IPS-18c (cell line): ENCODE measurements at regions not wholly inside any gene's neighbourhood (a gene's known extent, or its start where the extent isn't known, plus 50 kb on each side); places are given as distances from the start of the nearest gene placed in this dataset.

Source experiments
- H3K4me3 ChIP-seq: 2 replicates; pipeline ENCODE4 v1.7.0; 2013; ENCODE audit warnings: low read depth, mild to moderate bottlenecking, low read length, moderate library complexity; ENCODE audit not compliant: insufficient read depth
- H3K9me3 ChIP-seq: one replicate; pipeline ENCODE4 v1.6.1; 2013; ENCODE audit warnings: mild to moderate bottlenecking, low read length, moderate library complexity; ENCODE audit not compliant: control insufficient read depth, insufficient read depth

DNA sequence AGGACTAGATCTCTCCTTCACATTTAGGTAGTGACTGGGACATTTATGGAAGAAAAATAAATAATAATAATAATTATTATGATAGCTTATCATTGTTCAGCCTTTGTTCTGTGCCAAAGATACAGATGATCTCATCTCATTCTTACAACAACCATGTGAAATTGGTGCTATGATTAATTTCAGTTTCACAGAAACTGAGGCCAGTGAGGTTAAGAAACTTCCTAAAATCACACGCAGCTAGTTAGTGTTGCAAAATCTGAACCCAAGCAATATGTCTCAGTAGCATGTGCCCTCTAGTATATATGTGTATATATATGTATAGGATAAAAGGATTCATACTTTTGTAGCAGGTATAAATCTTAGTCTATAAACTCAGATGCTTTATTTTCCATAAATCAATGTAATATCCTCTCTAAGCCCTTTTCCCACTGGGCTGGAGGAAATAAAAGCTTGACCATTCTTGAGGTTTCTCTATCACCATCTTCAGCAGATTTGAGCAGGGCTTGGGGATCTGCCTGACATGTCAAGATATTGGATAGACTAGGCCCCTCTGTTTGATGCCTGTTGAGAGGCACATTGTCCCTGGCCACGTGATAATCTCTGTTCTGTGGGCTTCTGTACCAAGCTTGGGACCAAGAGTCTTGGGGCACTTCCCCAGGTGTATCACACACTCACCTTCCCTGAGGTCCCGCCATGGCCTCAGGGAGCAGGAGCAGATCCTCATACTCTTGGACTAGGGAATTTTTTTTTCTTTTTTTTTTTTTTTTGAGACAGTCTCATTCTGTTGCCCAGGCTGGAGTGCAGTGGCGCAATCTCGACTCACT lies 172.6 kb upstream of the NRP1 start:
- peaks cover 2% of the 10 kb centered on the region for H3K9me3 ChIP-seq
- H3K4me3 ChIP-seq = no peak overlapping the region

DNA sequence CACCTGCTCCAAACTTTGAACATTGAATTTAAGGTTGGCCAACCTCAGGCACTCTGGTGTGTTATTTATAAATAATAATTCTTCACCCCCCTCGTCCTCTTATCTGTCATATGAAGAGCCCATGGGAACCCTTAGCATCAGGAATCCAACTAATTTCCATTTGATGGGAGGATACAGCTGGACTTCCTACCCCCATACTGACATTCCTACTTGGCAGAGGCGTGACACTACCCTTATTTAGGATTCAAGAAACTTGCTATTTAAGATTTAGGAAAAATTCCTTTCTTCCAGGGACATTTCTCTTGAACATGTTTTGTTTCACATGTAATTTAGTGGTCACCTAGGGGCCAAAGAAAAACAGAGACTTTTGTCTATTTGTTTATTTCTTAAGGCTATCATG lies 171.9 kb upstream of the NRP1 start:
- Histone ChIP-seq H3K9me3 (peaks cover 2% of the 10 kb centered on the region), H3K4me3 (no peak overlapping the region)

DNA sequence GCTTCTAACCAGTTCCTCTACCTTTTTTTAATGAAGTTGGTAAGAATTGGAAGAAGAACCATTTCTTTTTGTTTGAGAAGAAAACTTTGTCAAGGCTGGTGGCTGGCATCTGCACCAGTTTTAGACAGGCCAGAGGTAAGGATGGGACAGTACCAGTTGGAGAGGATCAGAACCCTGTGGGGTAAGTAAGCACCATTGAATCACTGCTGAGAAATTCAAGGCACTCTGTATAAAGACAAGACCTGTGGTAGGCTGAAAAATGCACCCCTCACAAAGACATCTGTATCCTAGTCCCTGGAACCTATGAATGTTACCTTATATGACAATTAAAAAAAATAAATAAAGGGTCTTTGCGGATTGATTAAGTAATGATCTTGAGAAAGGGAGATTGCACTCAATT lies 166.7 kb upstream of the NRP1 start:
- no peak overlapping the region for H3K4me3 ChIP-seq
- peaks cover 2% of the 10 kb centered on the region for H3K9me3 ChIP-seq

DNA sequence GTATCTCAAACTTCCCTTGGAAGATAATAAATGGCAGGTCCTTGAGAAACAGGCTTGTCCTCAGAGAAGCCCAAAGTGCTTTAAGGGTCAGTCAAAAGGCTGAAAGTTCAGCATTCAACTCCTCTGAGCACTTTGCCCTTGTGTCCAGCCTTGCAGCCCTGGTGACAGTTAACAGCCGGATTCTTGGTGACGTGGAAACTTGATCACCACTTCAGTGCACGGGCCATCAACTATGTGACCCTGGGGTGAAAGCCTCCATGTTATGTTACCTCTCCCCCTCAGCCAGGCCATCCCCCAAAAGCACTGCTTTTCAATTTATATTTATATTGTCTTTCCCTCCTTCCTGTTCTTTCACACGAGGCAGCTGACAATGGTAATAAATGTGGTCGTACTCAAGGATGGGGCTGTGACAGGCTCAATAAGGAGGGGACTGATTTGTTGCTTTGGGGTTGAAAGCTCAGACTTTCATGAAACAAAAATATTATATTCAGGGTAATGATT lies 164.0 kb upstream of the NRP1 start:
- H3K4me3 ChIP-seq = no peak overlapping the region
- H3K9me3 ChIP-seq = no peaks in the 10 kb centered on the region

DNA sequence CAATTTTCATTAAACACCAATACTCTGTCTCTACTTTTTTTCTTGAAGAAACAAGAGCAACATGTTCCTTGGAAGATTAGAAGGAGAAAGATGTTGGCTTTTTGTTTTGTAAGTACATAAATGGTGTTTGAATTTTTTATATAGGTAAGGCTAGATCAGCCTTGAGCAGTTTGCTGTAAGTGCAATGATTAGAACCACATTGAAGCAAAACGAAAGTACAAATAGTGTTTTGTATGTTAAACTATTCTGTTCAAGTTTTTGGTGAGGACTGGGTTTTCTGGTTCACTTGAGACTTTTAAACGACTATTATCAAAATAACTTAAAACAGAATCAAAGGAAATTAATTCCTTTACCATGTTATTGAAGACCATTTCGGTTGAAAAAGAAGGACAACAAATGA lies 162.9 kb upstream of the NRP1 start:
- H3K4me3 ChIP-seq = no peak overlapping the region
- H3K9me3 ChIP-seq = no peaks in the 10 kb centered on the region

DNA sequence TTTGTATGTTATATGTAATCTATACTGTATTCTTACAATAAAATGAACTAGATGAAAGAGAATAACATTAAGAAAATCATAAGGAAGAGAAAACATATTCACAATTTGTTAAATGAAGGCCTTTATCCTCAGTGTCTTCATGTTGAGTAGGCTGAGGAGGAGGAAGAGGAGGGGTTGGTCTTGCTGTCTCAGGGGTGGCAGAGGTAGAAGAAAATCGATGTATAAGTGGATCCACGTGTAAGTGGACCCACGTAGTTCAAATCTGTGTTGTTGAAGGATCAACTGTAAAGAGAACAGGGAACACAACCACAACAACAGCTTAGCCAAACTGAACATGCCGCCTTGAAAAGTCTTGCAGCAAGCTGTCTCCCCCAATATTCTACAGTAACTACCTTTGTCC lies 161.6 kb upstream of the NRP1 start:
- no peak overlapping the region for H3K4me3 ChIP-seq

DNA sequence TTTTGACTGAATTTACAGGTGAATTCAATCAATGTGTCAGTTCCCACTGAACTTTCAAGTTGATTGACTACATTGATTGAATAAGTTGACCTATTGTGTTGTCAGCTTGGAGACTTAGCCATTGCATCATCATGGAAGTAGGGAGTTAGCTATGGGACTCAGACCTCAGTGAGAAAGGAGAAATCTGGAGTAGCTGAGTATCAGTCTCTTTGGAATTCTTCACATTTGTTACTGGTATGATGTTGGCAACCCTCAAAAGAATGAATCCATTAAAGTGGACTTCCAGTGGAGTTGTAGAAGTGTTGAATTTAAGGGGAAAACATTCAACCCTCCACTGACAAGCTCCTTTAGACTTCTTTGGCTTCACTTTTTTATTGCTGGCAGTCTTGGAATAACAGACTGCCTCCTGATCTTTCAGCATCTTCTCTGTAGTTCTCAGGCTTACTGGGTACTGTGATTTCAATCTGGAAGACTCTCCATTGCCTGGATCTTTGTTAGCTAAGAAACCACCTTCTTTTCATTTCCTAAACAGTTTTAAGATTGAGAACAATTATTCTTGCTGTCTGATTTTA lies 160.3 kb upstream of the NRP1 start:
- Histone ChIP-seq H3K9me3 (no peaks in the 10 kb centered on the region), H3K4me3 (no peak overlapping the region)

More for the DNA sequence above, 161.6 kb upstream of the NRP1 start:
- H3K9me3 ChIP-seq = no peaks in the 10 kb centered on the region

DNA sequence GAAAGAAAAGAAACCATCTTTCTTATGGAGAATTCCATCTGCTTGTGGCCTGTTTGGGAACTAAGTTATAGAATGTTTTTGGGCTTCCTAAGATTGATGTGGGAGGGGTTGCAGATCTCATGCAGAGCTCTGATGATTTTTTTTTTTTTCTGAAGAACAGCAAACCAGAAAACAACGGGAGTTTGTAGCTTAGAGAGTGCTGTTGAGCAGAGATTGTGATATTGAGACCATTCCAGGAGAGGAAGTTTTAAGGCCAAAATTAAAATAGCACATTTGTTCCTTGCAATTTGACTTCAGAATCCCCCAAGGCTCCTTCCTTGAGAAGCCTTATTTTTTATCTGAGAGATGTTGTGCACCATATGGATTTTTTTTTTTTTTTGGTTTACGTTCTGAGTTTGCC lies 159.5 kb upstream of the NRP1 start:
- H3K4me3 ChIP-seq = no peak overlapping the region
- H3K9me3 ChIP-seq = no peaks in the 10 kb centered on the region

DNA sequence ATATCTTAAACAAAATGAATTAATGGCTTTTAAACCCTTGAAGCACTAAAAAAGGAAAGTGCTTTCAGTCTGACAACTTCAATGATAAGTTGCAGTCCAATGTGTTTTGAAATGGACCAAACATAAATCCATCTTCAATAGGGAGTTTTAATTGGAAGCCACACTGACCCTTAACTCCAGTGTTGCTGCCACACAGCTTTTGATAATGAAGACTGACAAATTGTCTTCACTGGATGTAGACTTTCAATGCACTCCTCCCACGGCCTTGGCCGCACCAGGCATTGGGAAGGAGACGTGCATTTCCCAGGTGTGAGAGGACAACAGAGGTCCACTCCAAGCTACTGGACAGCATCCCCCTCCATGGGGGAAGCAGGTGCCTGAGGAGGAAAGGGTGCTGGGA lies 159.0 kb upstream of the NRP1 start:
- H3K4me3 ChIP-seq = no peak overlapping the region
- no peaks in the 10 kb centered on the region for H3K9me3 ChIP-seq

DNA sequence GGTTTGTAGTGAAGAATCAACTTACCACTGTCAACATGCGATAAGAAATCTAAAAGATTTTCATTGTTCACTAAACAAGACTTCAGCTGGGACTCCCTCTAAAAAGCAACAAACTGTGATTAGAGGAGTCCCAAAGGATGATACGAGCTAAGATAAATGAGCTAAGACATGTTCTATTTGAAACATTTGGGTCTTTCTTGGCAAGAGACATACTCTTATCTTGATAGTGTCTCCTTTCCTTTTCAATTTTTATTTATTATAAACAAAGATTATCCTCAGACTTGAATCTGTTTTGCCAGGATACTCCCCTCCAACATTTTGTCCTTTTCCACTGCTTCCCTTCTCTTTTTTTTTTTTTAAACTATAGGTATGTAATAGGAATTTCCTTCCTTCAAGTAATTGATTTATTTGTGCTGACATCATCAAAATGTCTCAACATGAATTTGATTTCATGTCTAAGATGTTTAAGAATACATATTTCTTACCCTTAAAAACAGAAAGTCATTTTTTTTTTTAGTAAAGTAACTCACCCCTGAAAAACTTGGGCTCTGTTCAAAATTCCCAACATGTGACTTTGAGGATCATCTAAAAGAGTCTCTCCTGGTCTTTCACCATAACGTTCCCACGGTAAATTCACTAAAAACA lies 158.4 kb upstream of the NRP1 start:
- H3K9me3 ChIP-seq = no peaks in the 10 kb centered on the region

DNA sequence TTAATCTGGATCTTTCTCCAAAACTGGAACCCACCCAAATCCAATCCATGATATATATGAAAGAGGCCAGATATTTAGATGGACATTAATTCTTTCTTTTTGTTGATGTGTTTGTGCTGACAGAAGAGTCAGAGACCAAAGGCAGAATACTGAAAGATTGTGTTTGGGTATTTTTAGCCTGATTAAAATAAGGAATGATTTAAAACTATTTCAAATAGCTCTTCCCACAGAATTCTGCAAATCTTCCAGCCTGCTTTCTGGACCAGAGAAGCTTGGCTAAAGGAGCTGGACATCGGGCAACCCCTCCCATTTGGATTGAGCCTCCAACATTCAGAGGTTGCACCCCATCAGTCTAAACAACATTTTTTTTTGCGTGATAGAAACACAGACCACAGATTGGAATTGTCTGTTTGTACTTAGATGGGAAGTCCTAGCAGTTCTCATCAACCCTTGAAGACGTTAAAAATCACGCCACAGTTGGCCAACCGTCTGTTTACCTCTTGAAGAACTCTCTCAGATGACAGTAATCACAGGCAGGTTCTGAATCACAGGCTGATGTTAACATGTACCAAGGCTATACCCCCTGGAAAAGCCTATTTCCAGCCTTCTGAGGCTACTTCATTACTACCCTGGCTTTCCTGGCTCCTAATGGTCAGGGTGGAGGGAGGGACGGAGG lies 155.2 kb upstream of the NRP1 start:
- Histone ChIP-seq H3K4me3 (no peak overlapping the region), H3K9me3 (no peaks in the 10 kb centered on the region)

More for the DNA sequence above, 158.4 kb upstream of the NRP1 start:
- H3K4me3 ChIP-seq = no peak overlapping the region

DNA sequence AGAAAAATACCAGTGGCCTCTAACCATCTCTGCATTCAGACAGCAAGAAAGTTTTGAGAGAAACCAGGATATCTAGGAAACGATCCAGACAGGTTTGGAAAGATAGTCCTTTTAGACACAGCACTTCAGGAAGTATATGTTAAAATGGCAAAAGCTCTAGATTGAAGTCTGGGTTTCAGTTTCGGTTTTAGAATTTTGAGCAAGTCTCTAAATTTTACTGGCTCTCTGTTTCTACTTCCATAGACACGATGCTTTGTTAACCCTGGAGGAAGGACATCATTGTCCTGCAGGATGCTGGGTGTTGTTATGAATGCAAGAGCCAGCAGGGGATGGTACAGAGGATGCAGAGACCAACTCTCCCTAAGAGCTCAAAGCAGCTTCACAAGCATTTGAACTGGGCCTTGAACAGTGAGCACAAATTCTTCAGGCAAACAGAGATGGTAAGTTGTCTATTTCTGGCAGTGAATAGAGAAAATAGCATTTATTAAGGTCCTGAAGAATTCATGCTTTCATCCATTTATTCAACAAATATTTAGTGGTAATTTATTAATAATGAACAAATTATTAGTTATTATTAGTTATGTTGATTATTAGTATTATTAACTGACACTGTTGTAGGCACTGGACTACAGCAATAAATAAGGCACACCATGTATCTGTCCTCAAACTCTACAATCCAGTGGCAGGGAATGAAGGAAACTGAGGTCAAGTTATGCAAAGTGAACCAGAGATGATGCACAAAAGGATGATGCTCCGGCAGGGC lies 152.7 kb upstream of the NRP1 start:
- Histone ChIP-seq H3K4me3 (no peak overlapping the region), H3K9me3 (no peaks in the 10 kb centered on the region)

DNA sequence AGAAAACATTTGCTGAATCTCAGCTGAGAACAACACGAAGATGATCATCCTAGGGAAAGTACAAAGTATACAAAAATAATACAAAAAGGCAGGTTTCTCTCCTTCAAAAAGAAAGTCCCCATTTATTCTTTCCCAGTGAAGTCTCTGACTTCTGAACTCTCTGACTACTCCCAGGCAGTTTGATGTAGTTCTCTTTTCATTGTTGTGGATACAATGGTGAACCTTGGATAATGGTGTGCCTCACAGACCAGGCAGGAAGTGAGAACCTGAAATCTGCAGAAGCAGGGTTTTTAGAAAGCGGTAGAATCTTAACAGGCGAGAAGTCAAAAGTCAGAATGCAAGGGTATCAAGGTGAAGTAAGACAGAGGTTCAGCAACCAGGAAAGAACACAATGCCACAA lies 150.8 kb upstream of the NRP1 start:
- no peak overlapping the region for H3K4me3 ChIP-seq
- H3K9me3 ChIP-seq = peaks cover 2% of the 10 kb centered on the region

DNA sequence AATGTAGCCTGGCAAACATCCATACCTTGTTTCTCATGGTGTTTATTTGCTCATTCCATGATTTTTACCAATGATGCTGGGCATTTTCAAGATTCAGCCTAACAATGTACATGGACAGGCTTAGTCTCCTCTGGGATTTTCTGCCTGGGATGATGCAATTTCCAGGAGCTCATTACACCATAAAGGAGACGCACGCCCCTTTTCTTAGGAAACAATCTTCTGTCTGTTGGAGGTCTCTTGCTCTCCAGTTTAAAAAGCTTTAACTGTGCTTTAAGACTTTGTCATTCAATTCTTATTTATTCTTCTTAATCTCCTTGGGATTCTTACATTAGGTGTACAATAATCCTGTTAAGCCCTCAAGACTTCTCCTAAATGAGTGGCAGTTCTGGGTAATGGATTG lies 150.3 kb upstream of the NRP1 start:
- no peak overlapping the region for H3K4me3 ChIP-seq

DNA sequence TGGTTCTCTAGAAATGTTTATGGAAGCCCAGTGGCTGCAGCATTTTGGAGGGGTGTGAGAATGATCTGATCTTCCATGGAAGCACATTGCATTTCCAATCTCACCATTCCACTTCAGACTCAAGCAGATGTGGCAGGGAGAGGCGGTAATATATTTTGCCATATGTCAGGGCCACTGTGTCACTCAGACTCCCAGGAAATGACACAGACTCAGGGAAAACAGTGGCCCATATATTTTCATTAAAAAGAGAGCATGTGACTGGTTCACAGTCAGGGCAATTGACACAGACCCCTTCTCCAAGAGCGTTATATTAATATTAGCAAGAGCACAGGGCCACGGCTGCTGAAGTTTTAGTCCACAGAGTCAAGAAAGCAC lies 149.3 kb upstream of the NRP1 start:
- H3K4me3 ChIP-seq = no peak overlapping the region
- peaks cover 2% of the 10 kb centered on the region for H3K9me3 ChIP-seq

More for the DNA sequence above, 150.3 kb upstream of the NRP1 start:
- peaks cover 2% of the 10 kb centered on the region for H3K9me3 ChIP-seq

DNA sequence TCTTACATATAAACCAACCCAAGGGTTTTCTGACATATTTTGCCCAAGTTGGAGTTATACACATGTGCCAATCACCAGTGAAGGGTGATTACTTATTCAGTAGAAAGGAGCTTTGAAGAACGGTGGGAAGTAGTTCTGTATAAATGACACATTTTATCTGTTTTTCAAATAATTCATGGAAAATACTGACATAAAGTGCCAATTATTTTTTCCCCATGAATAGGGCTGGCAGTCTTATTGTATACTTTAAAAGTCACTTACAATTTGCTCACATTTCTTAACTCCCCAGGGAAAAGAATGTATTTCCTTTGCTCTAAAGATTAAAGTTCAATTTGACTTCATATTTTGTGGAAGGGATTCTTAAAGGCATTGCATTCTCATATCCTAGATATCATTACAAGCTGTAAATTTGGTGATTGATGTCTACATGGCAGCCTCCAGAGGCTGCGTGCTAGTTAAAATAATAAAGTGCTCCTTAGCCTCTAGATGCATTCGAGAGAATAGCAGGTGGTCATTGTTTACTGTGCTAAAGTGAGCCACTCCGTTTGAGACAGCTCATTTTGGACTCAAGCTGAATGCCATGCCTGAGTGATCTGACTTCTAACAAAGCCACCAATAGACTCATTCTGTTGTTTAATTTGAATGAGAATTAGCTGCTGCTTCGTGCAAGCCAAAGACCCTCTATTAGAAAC lies 148.8 kb upstream of the NRP1 start:
- H3K9me3 ChIP-seq = peaks cover 2% of the 10 kb centered on the region
- no peak overlapping the region for H3K4me3 ChIP-seq

DNA sequence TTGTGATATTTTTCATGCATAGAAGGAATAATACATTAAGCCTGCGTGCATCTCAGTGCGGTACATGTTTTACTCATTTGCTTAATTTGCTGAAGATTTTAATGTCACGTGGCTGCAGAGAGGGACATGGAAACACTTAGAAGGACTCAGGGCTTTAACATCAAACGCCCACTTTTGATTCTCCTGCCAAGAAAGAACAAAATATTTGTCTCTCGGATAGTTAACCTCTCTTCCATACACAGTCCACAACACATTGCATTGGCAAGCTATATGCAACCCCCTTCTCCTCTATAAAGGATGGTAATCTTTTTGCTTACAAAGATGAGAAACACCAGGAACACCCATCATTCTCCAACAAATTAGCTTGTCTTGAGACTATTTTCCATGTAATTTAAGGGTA lies 148.0 kb upstream of the NRP1 start:
- no peak overlapping the region for H3K4me3 ChIP-seq
- peaks cover 2% of the 10 kb centered on the region for H3K9me3 ChIP-seq
